A204.1 (cell line): ENCODE measurements at regions not wholly inside any gene's neighbourhood (a gene's known extent, or its start where the extent isn't known, plus 50 kb on each side); places are given as distances from the start of the nearest gene placed in this dataset.
"Not testable (repeated sequence)": the region's sequence is repeated elsewhere in the genome, so short reads cannot be mapped to it uniquely, and the experiment has no call there.

Source experiments
- FAIRE-seq: peaks from 2 replicates; lab custom pipeline; 2012; peaks lifted over from hg19 to GRCh38; lab: Jason Lieb, UNC

DNA sequence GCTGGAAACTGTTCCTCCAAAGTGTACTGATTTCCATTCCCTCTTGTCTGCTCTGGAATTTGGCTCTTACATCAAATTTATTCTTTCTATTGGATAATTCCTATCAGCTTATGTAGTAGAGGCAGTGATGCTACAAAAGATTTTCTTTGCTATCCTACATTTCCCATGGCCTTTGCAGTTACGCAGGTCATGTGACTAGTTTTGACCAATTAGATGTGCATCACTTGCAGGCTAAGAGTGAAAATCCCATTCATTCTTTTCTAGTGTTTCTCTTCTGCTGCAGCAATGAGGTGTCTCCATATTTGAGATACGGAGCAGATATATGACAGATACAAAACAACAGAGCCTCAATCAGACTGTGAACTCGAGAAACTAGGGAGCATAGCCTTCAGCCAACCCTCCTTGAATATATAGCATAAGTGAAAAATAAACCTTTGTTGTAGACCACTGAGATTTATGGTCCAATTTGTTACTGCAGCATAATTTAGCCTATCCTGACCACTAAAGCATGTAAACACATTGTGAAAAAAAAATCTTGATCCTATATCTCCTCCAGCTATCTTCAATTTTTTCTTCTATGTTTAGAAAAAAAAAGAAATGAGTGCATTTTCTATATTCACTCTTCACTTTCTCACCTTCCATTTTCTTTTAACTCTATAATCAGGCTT is 102.0 kb downstream of the HNMT start:
- no peak for FAIRE-seq

- no peak for FAIRE-seq
Measured at GRCh38 chr2:138066841-138067240, 102.6 kb downstream of the HNMT start.

DNA sequence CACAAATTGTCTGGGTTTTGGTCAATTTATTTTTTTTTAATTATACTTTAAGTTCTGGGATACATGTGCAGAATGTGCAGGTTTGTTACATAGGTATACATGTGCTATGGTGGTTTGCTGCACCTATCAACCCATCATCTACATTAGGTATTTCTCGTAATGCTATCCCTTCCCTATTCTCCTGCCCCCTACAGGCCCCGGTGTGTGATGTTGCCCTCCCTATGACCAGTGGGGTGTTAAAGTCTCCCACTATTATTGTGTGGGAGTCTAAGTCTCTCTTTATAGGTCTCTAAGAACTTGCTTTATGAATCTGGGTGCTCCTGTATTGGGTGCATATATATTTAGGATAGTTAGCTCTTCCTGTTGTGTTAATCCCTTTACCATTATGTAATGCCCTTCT is 104.4 kb downstream of the HNMT start:
- FAIRE-seq, result not testable (repeated sequence)

DNA sequence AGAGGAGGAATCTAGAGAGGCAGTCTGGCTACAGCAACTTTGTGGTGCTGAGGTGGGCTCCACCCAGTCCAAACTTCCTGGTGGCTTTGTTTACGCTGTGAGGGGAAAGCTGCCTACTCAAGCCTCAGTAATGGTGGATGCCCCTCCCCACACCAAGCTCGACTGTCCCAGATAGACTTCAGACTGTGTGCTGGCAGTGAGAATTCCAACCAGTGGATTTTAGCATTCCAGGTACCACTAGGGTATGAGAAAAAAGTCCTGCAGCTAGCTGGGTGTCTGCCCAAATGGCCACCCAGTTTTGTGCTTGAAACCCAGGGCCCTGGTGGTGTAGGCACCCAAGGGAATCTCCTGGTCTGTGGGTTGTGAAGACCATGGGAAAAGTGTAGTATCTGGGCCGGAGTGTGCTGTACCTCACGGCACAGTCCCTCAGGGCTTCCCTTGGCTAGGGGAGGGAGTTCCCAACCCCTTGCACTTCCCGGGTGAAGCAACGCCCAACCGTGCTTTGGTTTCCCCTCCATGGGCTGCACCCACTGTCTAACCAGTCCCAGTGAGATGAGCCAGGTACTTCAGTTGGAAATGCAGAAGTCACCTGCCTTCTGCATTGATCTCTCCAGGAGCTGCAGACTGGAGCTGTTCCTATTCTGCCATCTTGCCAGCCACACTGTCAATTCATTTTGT is 106.9 kb downstream of the HNMT start:
- not testable (repeated sequence) for FAIRE-seq

- no peak for FAIRE-seq
Measured at GRCh38 chr2:138071720-138072719, 107.7 kb downstream of the HNMT start.

- no peak for FAIRE-seq
Measured at GRCh38 chr2:138078153-138078552, 113.9 kb downstream of the HNMT start.

DNA sequence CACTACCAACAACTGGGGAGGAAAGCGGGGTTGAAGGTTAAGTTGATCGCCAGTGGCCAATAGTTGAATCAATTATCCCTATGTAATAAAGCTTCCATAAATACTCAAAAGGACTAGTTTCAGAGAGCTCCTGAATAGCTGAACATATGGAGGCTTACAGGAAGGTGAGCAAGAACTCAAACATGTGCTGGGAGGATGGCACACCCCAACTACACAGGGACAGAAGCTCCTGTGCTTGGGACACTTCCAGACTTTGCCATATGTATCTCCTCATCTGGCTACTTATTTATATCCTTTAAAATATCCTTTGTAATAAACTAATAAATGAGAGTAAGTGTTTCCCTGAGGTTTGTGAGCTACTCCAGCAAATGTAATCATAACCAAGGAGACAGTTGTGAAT is 115.7 kb downstream of the HNMT start:
- no peak for FAIRE-seq

DNA sequence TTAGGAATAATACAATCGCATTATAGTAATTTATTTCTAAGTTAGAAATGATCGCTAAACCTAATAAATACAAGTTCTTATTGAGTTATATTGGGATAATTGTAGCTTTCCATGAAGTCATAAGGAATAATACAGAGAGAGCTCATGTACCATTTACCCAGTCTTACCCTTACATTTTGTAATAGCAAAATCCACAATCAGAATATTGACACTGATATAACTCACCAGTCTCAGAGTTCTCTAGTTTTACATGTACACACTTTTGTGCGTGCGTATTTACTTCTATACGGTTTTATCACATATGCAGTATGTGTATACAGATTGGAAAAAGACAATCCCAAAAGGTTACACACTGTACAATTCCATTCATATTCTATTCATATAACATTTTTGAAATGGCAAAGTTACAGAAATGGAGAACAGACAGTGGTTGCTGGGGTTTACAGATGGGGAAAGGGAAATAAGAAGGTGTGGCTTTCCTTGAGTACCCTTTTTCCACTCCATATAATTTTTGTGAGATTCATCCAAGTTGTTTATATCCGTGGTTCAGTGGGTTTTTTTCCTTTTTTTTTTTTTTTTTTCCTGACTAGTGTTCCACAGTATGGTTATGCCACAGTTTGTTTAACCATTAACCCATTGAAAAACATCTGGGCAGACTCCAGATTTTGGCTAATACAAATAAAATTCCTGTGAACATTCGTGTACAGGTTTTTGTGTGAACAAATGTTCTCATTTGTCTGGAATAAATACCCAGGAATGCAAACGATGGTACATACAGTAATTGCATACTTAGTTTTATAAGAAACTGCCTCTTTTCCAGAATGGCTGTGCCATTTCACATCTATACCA is 117.2 kb downstream of the HNMT start:
- FAIRE-seq, result no peak

- FAIRE-seq, result no peak
Measured at GRCh38 chr2:138084206-138084605, 119.9 kb downstream of the HNMT start.

GRCh38 chr2:138085441-138085840 is 121.2 kb downstream of the HNMT start:
- not testable (repeated sequence) for FAIRE-seq

DNA sequence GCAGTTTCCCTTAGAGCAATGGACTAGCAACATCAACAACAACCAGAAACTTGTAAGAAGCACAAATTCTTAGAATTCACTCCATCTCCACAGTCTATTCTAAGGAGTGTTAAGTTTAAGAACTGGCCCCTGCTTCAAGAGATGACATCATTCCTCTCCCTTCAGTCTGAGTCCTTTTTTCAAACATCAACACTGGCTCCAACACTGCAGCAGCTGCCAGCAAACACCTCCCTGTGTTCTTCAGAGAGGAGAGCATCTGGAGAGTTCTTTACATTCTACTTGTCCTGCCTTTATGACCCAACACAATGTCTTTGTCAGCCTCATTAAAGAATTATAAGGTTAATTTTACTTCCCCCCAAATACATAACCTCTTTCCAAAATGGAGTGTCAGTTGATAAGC is 122.3 kb downstream of the HNMT start:
- no peak for FAIRE-seq

DNA sequence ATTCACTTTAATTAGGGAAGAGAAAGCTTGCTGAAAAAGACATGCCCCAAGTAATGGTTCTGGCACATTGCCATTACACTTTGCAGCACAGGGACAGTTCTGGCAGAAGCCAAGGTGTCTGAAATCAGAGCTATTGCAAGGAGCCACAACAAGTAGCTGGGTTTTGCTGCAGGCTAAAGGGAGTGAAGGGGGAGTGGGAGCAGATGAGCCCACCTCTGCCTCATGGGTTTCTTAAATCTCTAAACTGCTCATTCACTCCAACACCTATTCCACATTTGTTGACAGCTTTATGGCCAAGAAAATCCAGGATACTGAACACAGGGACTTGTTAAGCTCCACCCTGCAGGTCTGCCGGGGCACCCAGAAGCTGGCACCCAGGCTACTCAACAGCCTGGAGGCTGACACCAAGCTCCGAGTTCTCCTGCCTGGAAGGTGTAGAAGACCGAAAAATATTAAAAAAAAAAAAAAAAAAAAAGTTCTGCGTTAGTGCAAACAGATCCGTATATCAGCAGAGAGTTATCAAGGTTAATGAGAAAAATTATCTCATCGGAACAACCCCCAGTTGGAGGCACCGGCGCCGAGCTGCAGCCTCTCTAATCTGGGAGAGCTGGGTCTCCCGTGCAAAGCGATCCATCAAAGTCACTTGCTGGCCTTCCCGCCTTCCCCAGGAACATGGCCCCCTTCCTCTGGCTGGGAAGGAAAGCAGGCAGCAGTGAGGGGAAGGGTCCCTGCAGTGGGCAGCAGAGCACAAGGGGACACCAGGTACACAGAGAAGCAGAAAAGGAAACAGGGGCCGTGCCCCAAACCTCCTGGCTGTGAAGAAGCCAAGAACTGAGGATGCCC is 123.7 kb downstream of the HNMT start:
- no peak for FAIRE-seq

DNA sequence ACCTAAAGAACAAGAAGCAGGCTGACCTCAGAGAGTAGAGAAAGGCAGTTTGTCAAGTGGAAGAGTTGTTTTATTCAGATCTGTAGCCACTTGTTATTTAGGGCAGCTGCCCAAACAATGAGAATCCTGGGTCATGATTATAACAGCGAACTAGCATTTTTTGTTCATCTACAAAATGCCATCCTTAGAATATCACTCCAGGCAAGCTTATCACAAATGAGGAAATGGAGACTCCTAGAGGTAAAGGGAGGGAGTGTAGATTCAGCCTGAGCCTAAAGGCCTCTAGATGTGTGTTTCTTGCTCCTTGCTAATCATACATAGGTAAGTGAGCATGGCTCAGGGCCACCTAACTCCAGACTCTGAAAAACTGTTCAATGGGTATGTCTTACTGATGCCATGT is 126.1 kb downstream of the HNMT start:
- no peak for FAIRE-seq

GRCh38 chr2:138093455-138093854 is 129.2 kb downstream of the HNMT start:
- no peak for FAIRE-seq

- FAIRE-seq, result no peak
Measured at GRCh38 chr2:138094031-138094430, 129.8 kb downstream of the HNMT start.

GRCh38 chr2:138095336-138095735 is 131.1 kb downstream of the HNMT start:
- no peak for FAIRE-seq

GRCh38 chr2:138099288-138099687 is 135.0 kb downstream of the HNMT start:
- not testable (repeated sequence) for FAIRE-seq

GRCh38 chr2:138101718-138102117 is 137.4 kb downstream of the HNMT start:
- no peak for FAIRE-seq

DNA sequence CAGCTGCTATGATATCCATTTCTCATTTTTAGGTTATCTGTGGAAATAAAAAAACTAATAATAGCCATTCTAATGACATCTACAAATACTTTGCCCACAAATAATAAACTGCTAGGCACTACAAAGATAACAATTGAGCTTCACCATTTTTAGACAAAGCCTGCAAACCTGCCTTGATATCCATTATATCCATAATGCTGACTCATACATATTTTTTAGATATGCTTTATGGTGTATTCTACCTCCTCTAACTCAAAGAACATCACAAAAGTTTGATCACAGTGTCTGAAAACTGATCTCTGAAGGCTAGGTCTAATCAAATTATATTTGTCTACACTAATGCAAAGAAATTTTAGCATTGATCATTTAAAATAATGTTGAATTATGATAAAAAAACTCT is 138.4 kb downstream of the HNMT start:
- FAIRE-seq, result no peak

GRCh38 chr2:138103156-138103555 is 138.9 kb downstream of the HNMT start:
- no peak for FAIRE-seq

DNA sequence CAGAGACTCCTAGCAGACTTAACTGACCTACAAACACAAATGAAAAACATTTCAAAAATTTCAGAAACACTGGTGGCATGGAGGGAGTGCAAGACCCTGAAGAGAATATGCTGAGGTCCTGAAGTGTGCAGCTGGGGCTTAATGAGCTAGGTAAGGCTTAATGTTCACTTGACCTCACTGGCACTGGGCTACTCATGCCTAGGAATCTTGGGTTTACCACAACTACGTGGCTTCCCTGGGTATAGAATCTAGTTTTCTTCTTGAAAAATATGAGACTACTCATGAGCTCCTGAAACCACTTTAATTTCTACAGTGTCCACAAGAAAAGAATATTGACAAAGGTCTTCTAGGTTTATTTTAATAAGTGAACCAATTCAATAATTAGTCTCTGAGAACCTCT is 139.8 kb downstream of the HNMT start:
- no peak for FAIRE-seq
